HG02623 (cell line): ENCODE measurements at regions not wholly inside any gene's neighbourhood (a gene's known extent, or its start where the extent isn't known, plus 50 kb on each side); places are given as distances from the start of the nearest gene placed in this dataset.
"Not testable (repeated sequence)": the region's sequence is repeated elsewhere in the genome, so short reads cannot be mapped to it uniquely, and the experiment has no call there.

Experiments
- ATAC-seq: cut with Tn5 transposase; IDR thresholded peaks from one replicate; pipeline ENCODE4 v1.9.1; 2021; ENCODE audit warnings: moderate library complexity; ENCODE audit not compliant: unreplicated experiment

GRCh38 chr16:21422824-21423223 lies 144.7 kb upstream of the CRYM start:
- not testable (repeated sequence) for ATAC-seq

GRCh38 chr16:21404699-21405098 lies 126.6 kb upstream of the CRYM start:
- ATAC-seq = not testable (repeated sequence)

- not testable (repeated sequence) for ATAC-seq
These were observed 119.8 kb upstream of the CRYM start for GRCh38 chr16:21397866-21398265.

- not testable (repeated sequence) for ATAC-seq
These were observed 118.5 kb upstream of the CRYM start for GRCh38 chr16:21396545-21396944.

- not testable (repeated sequence) for ATAC-seq
These were observed 112.5 kb upstream of the CRYM start for GRCh38 chr16:21390634-21391033.

- not testable (repeated sequence) for ATAC-seq
These were observed 111.8 kb upstream of the CRYM start for GRCh38 chr16:21389860-21390259.

GRCh38 chr16:21387757-21388156 lies 109.7 kb upstream of the CRYM start:
- not testable (repeated sequence) for ATAC-seq

GRCh38 chr16:21386201-21386915 lies 108.3 kb upstream of the CRYM start:
- ATAC-seq = not testable (repeated sequence)

GRCh38 chr16:21383682-21384081 lies 105.6 kb upstream of the CRYM start:
- not testable (repeated sequence) for ATAC-seq

- not testable (repeated sequence) for ATAC-seq
These were observed 101.6 kb upstream of the CRYM start for GRCh38 chr16:21379645-21380044.

- not testable (repeated sequence) for ATAC-seq
These were observed 98.3 kb upstream of the CRYM start for GRCh38 chr16:21376196-21376899.

GRCh38 chr16:21375334-21375733 lies 97.2 kb upstream of the CRYM start:
- ATAC-seq = not testable (repeated sequence)

- not testable (repeated sequence) for ATAC-seq
These were observed 95.4 kb upstream of the CRYM start for GRCh38 chr16:21373454-21373853.

GRCh38 chr16:21372862-21373261 lies 94.8 kb upstream of the CRYM start:
- not testable (repeated sequence) for ATAC-seq

- not testable (repeated sequence) for ATAC-seq
These were observed 94.2 kb upstream of the CRYM start for GRCh38 chr16:21372162-21372835.

- not testable (repeated sequence) for ATAC-seq
These were observed 92.7 kb upstream of the CRYM start for GRCh38 chr16:21370791-21371190.

- ATAC-seq = not testable (repeated sequence)
These were observed 91.2 kb upstream of the CRYM start for GRCh38 chr16:21368973-21369942.

- not testable (repeated sequence) for ATAC-seq
These were observed 89.8 kb upstream of the CRYM start for GRCh38 chr16:21367733-21368421.

- peak; percentile 40 for ATAC-seq
These were observed 88.9 kb upstream of the CRYM start for GRCh38 chr16:21366998-21367397.

- peak; percentile 32 for ATAC-seq
These were observed 87.5 kb upstream of the CRYM start for GRCh38 chr16:21365541-21365940.
